Esophagus muscularis mucosa (tissue), 3 donors: ENCODE measurements at regions not wholly inside any gene's neighbourhood (a gene's known extent, or its start where the extent isn't known, plus 50 kb on each side); places are given as distances from the start of the nearest gene placed in this dataset.

Experiments
- EP300 ChIP-seq: sonication (generic); formaldehyde crosslinking; IDR thresholded peaks from one replicate; pipeline ENCODE4 v1.6.1; 2017; ENCODE audit warnings: antibody characterized with exemption
- POLR2AphosphoS5 ChIP-seq, 2 donors: sonication (generic); formaldehyde crosslinking; IDR thresholded peaks; one replicate each; pipeline ENCODE4 v1.6.1; 2017; ENCODE audit warnings: antibody characterized with exemption in 2 of 2

GRCh38 chr3:144390786-144391185 lies 419.2 kb downstream of the DIPK2A start:
- TF ChIP-seq POLR2AphosphoS5 (IDR thresholded peaks at IDR 0.05) = no peak
- no peak for TF ChIP-seq EP300
